Pancreas (tissue), 10 donors: ENCODE measurements at regions not wholly inside any gene's neighbourhood (a gene's known extent, or its start where the extent isn't known, plus 50 kb on each side); places are given as distances from the start of the nearest gene placed in this dataset.

Experiments used
- ATAC-seq, 4 donors: fragments of 200-7000 bp; cut with Tn5 transposase; one replicate each; pipeline versions ENCODE4 v1.8.0 to v1.9.1; 2020; ENCODE audit warnings: mild to moderate bottlenecking in 4 of 4, moderate library complexity in 4 of 4
- DNase-seq, 6 donors: peaks; one replicate each; pipeline ENCODE4 v3.0.0-alpha.2; 2020
- FAIRE-seq: peaks from 2 replicates; lab custom pipeline; 2012; peaks lifted over from hg19 to GRCh38; lab: Jason Lieb, UNC
- H3K27ac ChIP-seq, 4 donors: fragments of 200-600 bp; sonication (generic); 1 replicate in 3 of 4; 2 replicates in 1 of 4; pipeline versions ENCODE4 v1.5.0 to v1.8.0; 2020
- H3K27me3 ChIP-seq, 4 donors: fragments of 200-600 bp; one replicate each; pipeline ENCODE4 v1.8.0; 2021
- H3K36me3 ChIP-seq, 3 donors: fragments of 200-600 bp; sonication (generic) in 1 of 3; one replicate each; pipeline versions ENCODE4 v1.5.0 to v1.8.0; 2020 to 2021
- H3K4me1 ChIP-seq, 3 donors: fragments of 200-600 bp; one replicate each; pipeline ENCODE4 v1.8.0; 2021
- H3K4me3 ChIP-seq, 4 donors: fragments of 200-600 bp; sonication (generic) in 2 of 4; one replicate each; pipeline versions ENCODE4 v1.5.0 to v1.8.0; 2020 to 2021
- H3K9me3 ChIP-seq, 4 donors: fragments of 200-600 bp; one replicate each; pipeline ENCODE4 v1.8.0; 2021
- WGBS, 2 donors: extraction: QIAGEN DNeasy Blood & Tissue Kit; methylation state at CpG; one replicate each; pipeline ENCODE4 v1.1.7; 2013; 5-methylcytosine and 5-hydroxymethylcytosine counted together
- intact Hi-C, 3 donors: fragments of 100-400 bp; cut with DNase I; formaldehyde crosslinking; loops; one replicate each; pipeline versions ENCODE4 v1.11.1 to v1.14.2; 2022
- TF ChIP-seq, protein P1 (sequence below), 4 donors: fragments of 200-600 bp; sonication (generic) in 3 of 4; IDR thresholded peaks; one replicate each; pipeline versions ENCODE4 v1.5.0 to v1.8.0; 2021; ENCODE audit warnings: antibody characterized with exemption in 4 of 4
- donor health status: healthy with polysubstance abuse.
- donor health status: DM: no; HTN: no; CAD: no; lungs with moderate emphysema.
- donor health status: DM: no; HTN: no; CAD: no.
- donor health status: control.
- donor health status: control.
- donor health status: Bipolar disorder and iron deficiency.
- donor health status: DM: yes; HTN: yes; CAD: no.
- donor health status: DM: no; HTN: no; CAD: no.
- donor health status: DM: no; HTN: no; CAD: no.
- donor health status: DM: yes; HTN: yes; CAD: no.

DNA sequence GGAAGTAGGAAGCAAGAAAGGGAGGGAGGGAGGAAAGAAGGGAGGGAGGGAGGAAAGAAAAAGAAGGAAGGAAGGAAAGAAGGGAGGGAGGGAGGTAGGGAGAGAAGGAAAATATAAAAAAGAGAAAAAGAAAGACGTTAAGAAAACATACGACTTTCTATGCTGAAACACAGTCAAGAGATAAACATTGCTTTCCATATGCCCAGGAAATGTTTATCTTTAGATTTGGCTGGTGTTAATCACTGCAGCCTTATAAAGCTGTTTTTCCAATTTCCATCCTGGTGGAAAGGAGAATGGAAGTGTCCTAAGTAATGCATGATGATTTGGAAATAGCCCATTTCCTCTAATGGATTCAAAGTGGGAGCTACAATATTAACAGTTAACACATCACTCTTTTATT, 524.3 kb downstream of the MTRR start:
- FAIRE-seq (no peak), ATAC-seq (no peak), DNase-seq (no peak)
- Histone ChIP-seq H3K27me3 (no peaks in the 10 kb centered on the region), H3K4me3 (no peak overlapping the region), H3K9me3 (no peaks in the 10 kb centered on the region), H3K4me1 (no peaks in the 10 kb centered on the region), H3K27ac (no peak overlapping the region), H3K36me3 (no peaks in the 10 kb centered on the region)
- TF ChIP-seq, protein P1, sequence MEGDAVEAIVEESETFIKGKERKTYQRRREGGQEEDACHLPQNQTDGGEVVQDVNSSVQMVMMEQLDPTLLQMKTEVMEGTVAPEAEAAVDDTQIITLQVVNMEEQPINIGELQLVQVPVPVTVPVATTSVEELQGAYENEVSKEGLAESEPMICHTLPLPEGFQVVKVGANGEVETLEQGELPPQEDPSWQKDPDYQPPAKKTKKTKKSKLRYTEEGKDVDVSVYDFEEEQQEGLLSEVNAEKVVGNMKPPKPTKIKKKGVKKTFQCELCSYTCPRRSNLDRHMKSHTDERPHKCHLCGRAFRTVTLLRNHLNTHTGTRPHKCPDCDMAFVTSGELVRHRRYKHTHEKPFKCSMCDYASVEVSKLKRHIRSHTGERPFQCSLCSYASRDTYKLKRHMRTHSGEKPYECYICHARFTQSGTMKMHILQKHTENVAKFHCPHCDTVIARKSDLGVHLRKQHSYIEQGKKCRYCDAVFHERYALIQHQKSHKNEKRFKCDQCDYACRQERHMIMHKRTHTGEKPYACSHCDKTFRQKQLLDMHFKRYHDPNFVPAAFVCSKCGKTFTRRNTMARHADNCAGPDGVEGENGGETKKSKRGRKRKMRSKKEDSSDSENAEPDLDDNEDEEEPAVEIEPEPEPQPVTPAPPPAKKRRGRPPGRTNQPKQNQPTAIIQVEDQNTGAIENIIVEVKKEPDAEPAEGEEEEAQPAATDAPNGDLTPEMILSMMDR (IDR thresholded peaks at IDR 0.05): no peak
- intact Hi-C loops: no loop called here
- WGBS, 2 donors: 37 to 47% methylated on average over 2 of the region's 2 CpGs

DNA sequence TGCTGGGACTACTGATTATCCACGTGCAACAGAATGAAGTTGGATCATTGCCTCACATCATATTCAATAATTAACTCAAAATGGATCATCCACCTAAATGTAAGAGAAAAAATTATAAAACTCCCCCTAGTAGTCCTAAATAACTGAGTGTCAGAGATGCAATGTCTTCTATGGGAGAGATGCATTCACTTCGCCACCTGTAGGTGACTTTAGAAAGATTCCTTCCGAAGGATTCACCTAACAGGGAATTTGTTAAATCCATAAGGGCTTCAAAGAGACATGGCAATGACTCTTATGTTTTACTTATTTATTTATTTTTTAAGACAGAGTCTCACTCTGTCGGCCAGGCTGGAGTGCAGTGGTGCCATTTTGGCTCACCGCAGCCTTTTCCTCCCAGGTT, 526.0 kb downstream of the MTRR start:
- intact Hi-C loops: no loop called here
- no peak overlapping the region for H3K27ac ChIP-seq

DNA sequence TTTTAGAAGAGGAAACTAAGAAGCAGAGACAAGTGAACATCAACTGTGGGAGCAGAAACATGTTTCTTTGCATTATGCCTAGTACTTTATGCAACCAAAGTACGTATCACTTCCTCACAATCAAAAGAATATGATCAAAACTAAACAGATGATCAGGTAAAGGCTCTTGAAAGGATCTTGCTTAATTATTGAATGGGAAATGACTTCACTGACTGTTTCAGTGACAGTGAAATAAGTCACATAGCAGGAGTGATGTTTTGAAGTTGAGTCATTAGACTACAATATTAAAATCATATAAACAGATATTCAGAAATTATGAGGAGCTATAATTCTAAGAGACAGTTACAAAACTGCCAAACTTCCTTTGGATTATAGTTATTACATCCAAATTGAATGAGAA, 527.3 kb downstream of the MTRR start:
- DNase-seq: no peak
- TF ChIP-seq, protein P1 (IDR thresholded peaks at IDR 0.05): no peak
- no peaks in the 10 kb centered on the region for H3K36me3 ChIP-seq
- no peaks in the 10 kb centered on the region for H3K4me1 ChIP-seq
- WGBS, 2 donors: 86 to 92% methylated on average over 1 of the region's 1 CpG
- no peak overlapping the region for H3K4me3 ChIP-seq
- no peak overlapping the region for H3K27ac ChIP-seq
- no peaks in the 10 kb centered on the region for H3K27me3 ChIP-seq
- intact Hi-C loops: no loop called here
- ATAC-seq: no peak
- FAIRE-seq: no peak
- H3K9me3 ChIP-seq: no peaks in the 10 kb centered on the region

More for the DNA sequence above, 526.0 kb downstream of the MTRR start:
- no peak for FAIRE-seq
- TF ChIP-seq, protein P1 (IDR thresholded peaks at IDR 0.05): no peak
- 69 to 73% methylated on average over 5 of the region's 5 CpGs for WGBS, 2 donors
- DNase-seq: no peak
- H3K4me3 ChIP-seq: no peak overlapping the region
- H3K27me3 ChIP-seq: no peaks in the 10 kb centered on the region
- no peaks in the 10 kb centered on the region for H3K9me3 ChIP-seq
- no peaks in the 10 kb centered on the region for H3K36me3 ChIP-seq
- ATAC-seq: no peak
- H3K4me1 ChIP-seq: no peaks in the 10 kb centered on the region

DNA sequence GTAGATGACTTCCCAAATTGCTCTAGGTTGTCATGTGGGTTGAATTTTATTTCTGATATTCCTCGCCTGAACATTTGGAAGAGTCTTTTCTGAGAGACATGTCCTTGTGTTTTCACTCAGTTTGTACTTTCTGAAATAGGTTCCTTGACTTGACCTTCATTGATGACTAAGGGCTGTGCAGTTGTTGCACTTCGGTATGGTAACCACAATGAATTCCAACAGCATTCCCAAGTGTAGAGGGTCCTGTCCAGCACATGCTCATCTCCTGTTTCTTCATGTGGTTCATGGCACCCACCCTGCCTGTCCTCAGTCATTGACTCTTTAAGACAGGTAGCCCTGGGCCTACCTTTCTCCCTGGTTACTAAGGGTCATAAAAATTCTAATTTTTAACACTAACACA, 527.8 kb downstream of the MTRR start:
- H3K27me3 ChIP-seq: no peaks in the 10 kb centered on the region
- ATAC-seq: no peak
- FAIRE-seq: no peak
- no peaks in the 10 kb centered on the region for H3K36me3 ChIP-seq
- TF ChIP-seq, protein P1 (IDR thresholded peaks at IDR 0.05): no peak
- WGBS, 2 donors: 70 to 87% methylated on average over 2 of the region's 2 CpGs
- intact Hi-C loops: no loop called here
- H3K4me1 ChIP-seq: no peaks in the 10 kb centered on the region
- no peaks in the 10 kb centered on the region for H3K9me3 ChIP-seq
- DNase-seq: no peak
- H3K4me3 ChIP-seq: no peak overlapping the region
- no peak overlapping the region for H3K27ac ChIP-seq

DNA sequence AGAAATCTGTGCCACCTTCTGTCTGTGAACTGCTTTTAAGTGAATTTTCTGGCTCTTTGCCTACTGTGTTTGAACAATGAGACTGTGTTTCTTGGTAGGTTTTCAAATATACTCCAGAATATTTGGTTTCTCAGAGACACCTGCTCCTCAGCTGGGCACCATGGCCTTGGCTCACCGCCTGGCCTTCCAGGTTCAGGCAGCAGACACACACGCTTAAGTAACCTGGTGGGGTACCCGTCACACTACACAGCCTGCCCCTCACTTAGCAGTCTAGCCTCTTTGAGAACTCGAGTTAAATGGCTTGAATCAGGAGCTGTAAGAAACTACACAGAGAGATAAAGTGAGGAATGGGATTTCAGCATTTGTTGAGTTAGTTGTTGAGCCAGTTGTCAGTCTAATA, 530.5 kb downstream of the MTRR start:
- no peak overlapping the region for H3K4me3 ChIP-seq
- ATAC-seq (no peak), DNase-seq (no peak), FAIRE-seq (no peak)
- 34 to 44% methylated on average over 4 of the region's 4 CpGs for WGBS, 2 donors
- no peaks in the 10 kb centered on the region for H3K4me1 ChIP-seq
- intact Hi-C loops: no loop called here
- no peaks in the 10 kb centered on the region for H3K9me3 ChIP-seq
- H3K36me3 ChIP-seq: no peaks in the 10 kb centered on the region
- TF ChIP-seq, protein P1 (IDR thresholded peaks at IDR 0.05): no peak
- H3K27me3 ChIP-seq: no peaks in the 10 kb centered on the region
- H3K27ac ChIP-seq: no peak overlapping the region
